SK-N-SH treated with all-trans-retinoic acid at 6 μM for 48 hours (cell line): ENCODE measurements at regions not wholly inside any gene's neighbourhood (a gene's known extent, or its start where the extent isn't known, plus 50 kb on each side); places are given as distances from the start of the nearest gene placed in this dataset.

Source experiments
- ATAC-seq: fragments of 200-7000 bp; cut with Tn5 transposase; 3 replicates; pipeline ENCODE4 v1.9.1; 2020; ENCODE audit warnings: mild to moderate bottlenecking, moderate library complexity
- ARNTL ChIP-seq: fragments of 450-650 bp; formaldehyde crosslinking; IDR thresholded peaks from 2 replicates; pipeline ENCODE4 v1.5.0; 2020; ENCODE audit warnings: low read depth, mild to moderate bottlenecking, moderate library complexity, borderline replicate concordance
- BACH2 ChIP-seq: fragments of 250-450 bp; sonication (Bioruptor Pico); IDR thresholded peaks from 2 replicates; pipeline ENCODE4 v1.9.0; 2021; ENCODE audit warnings: mild to moderate bottlenecking, borderline replicate concordance
- CSDC2 ChIP-seq: fragments of 250-450 bp; sonication (Bioruptor Pico); IDR thresholded peaks from 2 replicates; pipeline ENCODE4 v1.5.0; 2020; ENCODE audit warnings: mild to moderate bottlenecking, moderate library complexity
- ESRRG ChIP-seq: fragments of 250-450 bp; sonication (Bioruptor Pico); IDR thresholded peaks from 2 replicates; pipeline ENCODE4 v1.6.1; 2021; ENCODE audit warnings: mild to moderate bottlenecking
- GLIS3 ChIP-seq: fragments of 250-450 bp; sonication (Bioruptor Pico); IDR thresholded peaks from 2 replicates; pipeline ENCODE4 v1.5.0; 2020; ENCODE audit warnings: mild to moderate bottlenecking, moderate library complexity
- ISL1 ChIP-seq: fragments of 250-450 bp; sonication (Bioruptor Pico); IDR thresholded peaks from 2 replicates; pipeline ENCODE4 v2.1.2; 2022; ENCODE audit warnings: mild to moderate bottlenecking, moderate library complexity
- OSR1 ChIP-seq: fragments of 250-450 bp; sonication (Bioruptor Pico); IDR thresholded peaks from 2 replicates; pipeline ENCODE4 v1.8.0; 2022; ENCODE audit warnings: moderate library complexity, mild to moderate bottlenecking, inconsistent platforms
- PPARA ChIP-seq: fragments of 250-450 bp; sonication (Bioruptor Pico); IDR thresholded peaks from 2 replicates; pipeline ENCODE4 v1.5.0; 2020; ENCODE audit warnings: mild to moderate bottlenecking, borderline replicate concordance
- SNAI2 ChIP-seq: fragments of 250-450 bp; sonication (Bioruptor Pico); IDR thresholded peaks from 2 replicates; pipeline ENCODE4 v1.5.0; 2020; ENCODE audit warnings: mild to moderate bottlenecking, moderate library complexity
- TOX ChIP-seq: fragments of 250-450 bp; sonication (Bioruptor Pico); IDR thresholded peaks from 2 replicates; pipeline ENCODE4 v1.8.0; 2021; ENCODE audit warnings: mild to moderate bottlenecking, moderate library complexity, borderline replicate concordance
- ZC3H10 ChIP-seq: fragments of 250-450 bp; sonication (Bioruptor Pico); IDR thresholded peaks from 2 replicates; pipeline ENCODE4 v1.5.1; 2021; ENCODE audit warnings: mild to moderate bottlenecking, moderate library complexity
- ZFP30 ChIP-seq: fragments of 450-650 bp; formaldehyde crosslinking; IDR thresholded peaks from 2 replicates; pipeline ENCODE4 v1.5.0; 2022; ENCODE audit warnings: mild to moderate bottlenecking, moderate library complexity
- ZNF565 ChIP-seq: fragments of 450-650 bp; formaldehyde crosslinking; conservative IDR thresholded peaks from 2 replicates; pipeline ENCODE4 v1.5.0; 2020; ENCODE audit warnings: low read depth, mild to moderate bottlenecking, moderate library complexity
- ZNF8 ChIP-seq: fragments of 450-650 bp; formaldehyde crosslinking; IDR thresholded peaks from 2 replicates; pipeline ENCODE4 v1.5.0; 2020; ENCODE audit warnings: mild to moderate bottlenecking, moderate library complexity
- TF ChIP-seq, protein P1 (sequence below): fragments of 250-450 bp; sonication (Bioruptor Pico); IDR thresholded peaks from 2 replicates; pipeline ENCODE4 v1.8.0; 2021; ENCODE audit warnings: low read depth, mild to moderate bottlenecking, moderate library complexity, borderline replicate concordance
- TF ChIP-seq, protein P2 (sequence below): fragments of 250-450 bp; sonication (Bioruptor Pico); IDR thresholded peaks from 2 replicates; pipeline ENCODE4 v1.8.0; 2020; ENCODE audit warnings: mild to moderate bottlenecking, moderate library complexity, borderline replicate concordance
- TF ChIP-seq, protein P3 (sequence below): fragments of 250-450 bp; sonication (Bioruptor Pico); IDR thresholded peaks from 2 replicates; pipeline ENCODE4 v1.5.0; 2020; ENCODE audit warnings: mild to moderate bottlenecking, moderate library complexity

DNA sequence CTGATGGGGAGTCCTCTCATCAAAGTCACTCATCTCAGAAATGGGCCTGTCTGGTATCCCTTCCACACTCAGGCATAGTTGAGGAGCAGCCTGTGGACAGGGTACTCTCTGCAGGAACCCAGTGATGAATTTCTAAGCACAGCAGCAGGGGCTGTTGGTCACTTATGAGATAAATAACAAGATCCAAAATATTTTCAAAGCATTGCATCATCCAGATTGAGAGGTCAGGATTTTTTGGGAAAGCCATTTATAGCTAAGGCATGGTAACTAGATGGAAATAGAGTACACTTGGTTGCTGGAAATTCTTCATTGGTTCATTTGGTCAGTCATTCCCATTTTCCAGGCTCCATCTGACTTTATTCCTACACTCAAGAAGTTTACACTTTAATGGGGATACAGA, 246.8 kb upstream of the RAI14 start (continued):
- TF ChIP-seq ARNTL (CRISPR knock-in tag), result no peak

DNA sequence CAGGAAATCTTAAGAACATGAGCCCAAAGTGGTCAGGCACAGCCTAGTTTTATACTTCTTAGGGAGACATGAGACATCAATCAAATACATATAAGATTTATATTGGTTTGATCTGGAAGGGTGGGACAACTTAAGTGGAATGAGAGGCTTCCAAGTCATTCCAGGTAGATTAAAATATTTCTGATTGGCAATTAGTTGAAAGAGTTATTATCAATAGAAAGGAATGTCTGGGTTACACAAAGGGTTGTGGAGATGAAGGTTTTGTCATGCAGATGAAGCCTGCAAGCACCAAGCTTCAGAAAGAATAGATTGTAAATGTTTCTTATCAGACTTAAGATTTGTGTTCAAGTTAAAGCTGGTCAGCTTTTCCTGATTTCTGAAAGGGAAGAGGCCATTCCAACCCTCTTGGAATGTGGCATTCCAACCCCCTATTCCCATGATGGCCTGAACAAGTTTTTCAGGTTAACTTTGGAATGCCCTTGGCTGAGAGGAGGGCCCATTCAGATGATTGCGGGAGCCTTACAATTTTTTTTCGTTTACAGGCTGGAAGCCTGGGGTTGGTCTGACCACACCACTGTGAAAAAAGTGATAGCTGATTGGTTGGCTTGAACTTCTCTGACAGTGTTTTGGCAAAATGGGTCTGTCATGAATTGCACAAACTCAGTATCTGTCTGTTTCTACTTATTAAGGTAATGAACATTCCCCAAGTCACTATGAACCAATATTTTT, 245.6 kb upstream of the RAI14 start:
- ATAC-seq, result no peak
- TF ChIP-seq, protein P1, sequence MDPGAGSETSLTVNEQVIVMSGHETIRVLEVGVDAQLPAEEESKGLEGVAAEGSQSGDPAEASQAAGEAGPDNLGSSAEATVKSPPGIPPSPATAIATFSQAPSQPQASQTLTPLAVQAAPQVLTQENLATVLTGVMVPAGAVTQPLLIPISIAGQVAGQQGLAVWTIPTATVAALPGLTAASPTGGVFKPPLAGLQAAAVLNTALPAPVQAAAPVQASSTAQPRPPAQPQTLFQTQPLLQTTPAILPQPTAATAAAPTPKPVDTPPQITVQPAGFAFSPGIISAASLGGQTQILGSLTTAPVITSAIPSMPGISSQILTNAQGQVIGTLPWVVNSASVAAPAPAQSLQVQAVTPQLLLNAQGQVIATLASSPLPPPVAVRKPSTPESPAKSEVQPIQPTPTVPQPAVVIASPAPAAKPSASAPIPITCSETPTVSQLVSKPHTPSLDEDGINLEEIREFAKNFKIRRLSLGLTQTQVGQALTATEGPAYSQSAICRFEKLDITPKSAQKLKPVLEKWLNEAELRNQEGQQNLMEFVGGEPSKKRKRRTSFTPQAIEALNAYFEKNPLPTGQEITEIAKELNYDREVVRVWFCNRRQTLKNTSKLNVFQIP (CRISPR knock-in tag), result no peak
- TF ChIP-seq, protein P2, sequence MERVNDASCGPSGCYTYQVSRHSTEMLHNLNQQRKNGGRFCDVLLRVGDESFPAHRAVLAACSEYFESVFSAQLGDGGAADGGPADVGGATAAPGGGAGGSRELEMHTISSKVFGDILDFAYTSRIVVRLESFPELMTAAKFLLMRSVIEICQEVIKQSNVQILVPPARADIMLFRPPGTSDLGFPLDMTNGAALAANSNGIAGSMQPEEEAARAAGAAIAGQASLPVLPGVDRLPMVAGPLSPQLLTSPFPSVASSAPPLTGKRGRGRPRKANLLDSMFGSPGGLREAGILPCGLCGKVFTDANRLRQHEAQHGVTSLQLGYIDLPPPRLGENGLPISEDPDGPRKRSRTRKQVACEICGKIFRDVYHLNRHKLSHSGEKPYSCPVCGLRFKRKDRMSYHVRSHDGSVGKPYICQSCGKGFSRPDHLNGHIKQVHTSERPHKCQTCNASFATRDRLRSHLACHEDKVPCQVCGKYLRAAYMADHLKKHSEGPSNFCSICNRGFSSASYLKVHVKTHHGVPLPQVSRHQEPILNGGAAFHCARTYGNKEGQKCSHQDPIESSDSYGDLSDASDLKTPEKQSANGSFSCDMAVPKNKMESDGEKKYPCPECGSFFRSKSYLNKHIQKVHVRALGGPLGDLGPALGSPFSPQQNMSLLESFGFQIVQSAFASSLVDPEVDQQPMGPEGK, result no peak
- no peak for TF ChIP-seq SNAI2 (CRISPR knock-in tag)
- TF ChIP-seq GLIS3 (CRISPR knock-in tag), result no peak
- no peak for TF ChIP-seq PPARA (CRISPR knock-in tag)
- no peak for TF ChIP-seq ZNF8 (CRISPR knock-in tag)
- no peak for TF ChIP-seq BACH2
- TF ChIP-seq ZNF565, result no peak
- TF ChIP-seq ISL1, result no peak
- TF ChIP-seq OSR1 (CRISPR knock-in tag), result no peak

DNA sequence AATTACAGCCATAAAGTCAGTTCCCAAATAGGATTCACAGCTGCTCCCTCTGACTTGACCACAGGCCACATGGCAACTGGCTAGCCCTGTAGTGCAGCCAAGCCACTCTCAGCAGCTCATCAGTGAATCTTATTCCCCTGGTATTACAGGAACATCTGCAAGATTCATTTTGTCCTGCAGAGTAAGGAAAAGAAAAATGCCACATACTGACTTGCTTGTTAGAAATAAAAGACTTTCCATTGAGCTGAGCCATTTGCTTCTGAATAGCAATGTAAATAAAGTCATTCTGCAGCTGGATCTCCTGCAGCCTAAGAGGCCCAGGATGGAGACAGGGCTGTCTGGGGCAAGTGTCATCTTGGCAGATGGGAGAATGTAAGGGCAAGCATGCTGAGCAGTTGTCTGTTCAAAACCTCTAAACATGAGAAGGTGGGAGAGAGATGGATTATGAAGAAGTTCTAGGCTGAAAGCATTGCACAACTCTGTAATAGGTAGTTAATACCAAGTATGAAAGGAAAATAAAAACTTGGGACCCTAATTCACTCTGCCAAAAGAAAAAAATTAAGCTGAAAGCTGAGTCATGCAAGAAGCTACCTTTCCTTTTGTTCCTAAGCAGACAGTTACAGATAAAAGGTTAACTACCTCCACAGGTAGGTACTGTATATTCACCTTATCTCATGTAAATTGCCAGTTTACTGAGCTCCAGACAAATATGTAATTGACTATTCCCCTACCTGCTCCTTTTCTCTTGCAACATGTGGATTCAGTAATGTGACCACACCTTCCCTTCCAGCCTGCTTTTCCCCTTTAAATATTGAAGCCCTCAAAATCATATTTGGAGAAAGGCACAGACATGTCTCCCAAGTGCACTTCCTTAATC, 244.4 kb upstream of the RAI14 start:
- TF ChIP-seq ESRRG (CRISPR knock-in tag), result no peak
- TF ChIP-seq GLIS3 (CRISPR knock-in tag), result no peak
- TF ChIP-seq, protein P2, result no peak
- TF ChIP-seq SNAI2 (CRISPR knock-in tag), result no peak
- TF ChIP-seq ZNF565, result no peak
- TF ChIP-seq CSDC2, result no peak
- no peak for TF ChIP-seq ISL1
- no peak for TF ChIP-seq TOX (CRISPR knock-in tag)
- TF ChIP-seq ZFP30 (CRISPR knock-in tag), result no peak
- no peak for TF ChIP-seq PPARA (CRISPR knock-in tag)
- TF ChIP-seq ZC3H10, result no peak
- no peak for TF ChIP-seq ARNTL (CRISPR knock-in tag)
- ATAC-seq, result no peak

DNA sequence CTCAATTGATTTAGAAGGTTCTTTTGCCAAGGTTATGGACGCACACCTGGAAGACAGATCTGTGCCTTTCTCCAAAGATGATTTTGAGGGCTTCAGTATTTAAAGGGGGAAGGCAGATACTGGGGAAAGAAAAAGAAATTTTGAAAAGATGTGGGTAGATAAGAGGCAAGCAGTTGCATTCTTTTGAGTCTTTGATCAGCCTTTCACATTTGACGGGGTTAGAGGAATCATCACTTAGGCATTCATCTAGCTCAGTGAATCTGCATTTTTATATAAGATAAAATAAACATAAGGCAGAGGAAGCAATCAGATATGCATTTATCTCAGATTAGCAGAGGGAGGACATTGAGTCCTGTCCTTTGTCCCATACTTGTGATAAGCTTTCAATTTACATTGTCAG, 243.4 kb upstream of the RAI14 start:
- TF ChIP-seq ISL1, result no peak
- no peak for TF ChIP-seq BACH2
- TF ChIP-seq, protein P1 (CRISPR knock-in tag), result no peak
- TF ChIP-seq, protein P3, sequence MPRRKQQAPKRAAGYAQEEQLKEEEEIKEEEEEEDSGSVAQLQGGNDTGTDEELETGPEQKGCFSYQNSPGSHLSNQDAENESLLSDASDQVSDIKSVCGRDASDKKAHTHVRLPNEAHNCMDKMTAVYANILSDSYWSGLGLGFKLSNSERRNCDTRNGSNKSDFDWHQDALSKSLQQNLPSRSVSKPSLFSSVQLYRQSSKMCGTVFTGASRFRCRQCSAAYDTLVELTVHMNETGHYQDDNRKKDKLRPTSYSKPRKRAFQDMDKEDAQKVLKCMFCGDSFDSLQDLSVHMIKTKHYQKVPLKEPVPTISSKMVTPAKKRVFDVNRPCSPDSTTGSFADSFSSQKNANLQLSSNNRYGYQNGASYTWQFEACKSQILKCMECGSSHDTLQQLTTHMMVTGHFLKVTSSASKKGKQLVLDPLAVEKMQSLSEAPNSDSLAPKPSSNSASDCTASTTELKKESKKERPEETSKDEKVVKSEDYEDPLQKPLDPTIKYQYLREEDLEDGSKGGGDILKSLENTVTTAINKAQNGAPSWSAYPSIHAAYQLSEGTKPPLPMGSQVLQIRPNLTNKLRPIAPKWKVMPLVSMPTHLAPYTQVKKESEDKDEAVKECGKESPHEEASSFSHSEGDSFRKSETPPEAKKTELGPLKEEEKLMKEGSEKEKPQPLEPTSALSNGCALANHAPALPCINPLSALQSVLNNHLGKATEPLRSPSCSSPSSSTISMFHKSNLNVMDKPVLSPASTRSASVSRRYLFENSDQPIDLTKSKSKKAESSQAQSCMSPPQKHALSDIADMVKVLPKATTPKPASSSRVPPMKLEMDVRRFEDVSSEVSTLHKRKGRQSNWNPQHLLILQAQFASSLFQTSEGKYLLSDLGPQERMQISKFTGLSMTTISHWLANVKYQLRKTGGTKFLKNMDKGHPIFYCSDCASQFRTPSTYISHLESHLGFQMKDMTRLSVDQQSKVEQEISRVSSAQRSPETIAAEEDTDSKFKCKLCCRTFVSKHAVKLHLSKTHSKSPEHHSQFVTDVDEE (CRISPR knock-in tag), result no peak
- no peak for ATAC-seq
